ENCODE measurements at regions not wholly inside any gene's neighbourhood (a gene's known extent, or its start where the extent isn't known, plus 50 kb on each side); places are given as distances from the start of the nearest gene placed in this dataset.

GRCh38 chr4:123624959-123625358 is 228.4 kb downstream of the SPRY1 start:
- intact Hi-C loops (cut with DNase I): no loop called here
- Histone ChIP-seq H3K4me1 (peaks cover 3 to 20% (median 17%) of the 10 kb centered on the region in 9 donors), H3K4me3 (no peak overlapping the region), H3K9me3 (no peaks in the 10 kb centered on the region), H3K27me3 (no peaks in the 10 kb centered on the region), H3K36me3 (no peaks in the 10 kb centered on the region), H3K27ac (no peak overlapping the region)
- no peak for DNase-seq
- 80 to 83% methylated on average over 1 of the region's 1 CpG for whole genome bisulfite sequencing, 2 donors
- no peak for ATAC-seq
- no peak for TF ChIP-seq CTCF (IDR thresholded peaks at IDR 0.05)

GRCh38 chr4:123628288-123628687 is 231.7 kb downstream of the SPRY1 start:
- H3K4me3 ChIP-seq: no peak overlapping the region
- H3K27ac ChIP-seq: no peak overlapping the region
- DNase-seq (no peak), ATAC-seq (no peak)
- H3K4me1 ChIP-seq: peaks cover 0 to 10% (median 0%) of the 10 kb centered on the region in 9 donors
- no peaks in the 10 kb centered on the region for H3K27me3 ChIP-seq
- H3K9me3 ChIP-seq: no peaks in the 10 kb centered on the region
- no peak for TF ChIP-seq CTCF (IDR thresholded peaks at IDR 0.05)
- no peaks in the 10 kb centered on the region for H3K36me3 ChIP-seq
- intact Hi-C loops (cut with DNase I): no loop called here
- WGBS, 2 donors: 94 to 100% methylated on average over 1 of the region's 1 CpG

- DNase-seq (no peak), ATAC-seq (no peak)
- peaks cover 0 to 10% (median 0%) of the 10 kb centered on the region in 9 donors for H3K4me1 ChIP-seq
- WGBS, 2 donors: 82 to 83% methylated on average over 7 of the region's 7 CpGs
- no peak for TF ChIP-seq CTCF (IDR thresholded peaks at IDR 0.05)
- H3K27ac ChIP-seq: no peak overlapping the region
- H3K4me3 ChIP-seq: no peak overlapping the region
- H3K9me3 ChIP-seq: peaks cover 0 to 26% (median 0%) of the 10 kb centered on the region in 11 donors
- intact Hi-C loops (cut with DNase I): no loop called here
- H3K36me3 ChIP-seq: no peaks in the 10 kb centered on the region
- no peaks in the 10 kb centered on the region for H3K27me3 ChIP-seq
Measured at GRCh38 chr4:123631786-123632692, 235.4 kb downstream of the SPRY1 start.

GRCh38 chr4:123632693-123633030 is 236.1 kb downstream of the SPRY1 start:
- 92 to 93% methylated on average over 3 of the region's 3 CpGs for WGBS, 2 donors
- no peaks in the 10 kb centered on the region for H3K27me3 ChIP-seq
- no peaks in the 10 kb centered on the region for H3K36me3 ChIP-seq
- H3K4me3 ChIP-seq: no peak overlapping the region
- H3K27ac ChIP-seq: no peak overlapping the region
- intact Hi-C loops (cut with DNase I): no loop called here
- DNase-seq: no peak
- no peak for ATAC-seq
- peaks cover 0 to 10% (median 0%) of the 10 kb centered on the region in 9 donors for H3K4me1 ChIP-seq
- H3K9me3 ChIP-seq: peaks cover 0 to 32% (median 0%) of the 10 kb centered on the region in 11 donors
- TF ChIP-seq CTCF (IDR thresholded peaks at IDR 0.05): no peak
